ENCODE measurements at regions not wholly inside any gene's neighbourhood (a gene's known extent, or its start where the extent isn't known, plus 50 kb on each side); places are given as distances from the start of the nearest gene placed in this dataset.

DNA sequence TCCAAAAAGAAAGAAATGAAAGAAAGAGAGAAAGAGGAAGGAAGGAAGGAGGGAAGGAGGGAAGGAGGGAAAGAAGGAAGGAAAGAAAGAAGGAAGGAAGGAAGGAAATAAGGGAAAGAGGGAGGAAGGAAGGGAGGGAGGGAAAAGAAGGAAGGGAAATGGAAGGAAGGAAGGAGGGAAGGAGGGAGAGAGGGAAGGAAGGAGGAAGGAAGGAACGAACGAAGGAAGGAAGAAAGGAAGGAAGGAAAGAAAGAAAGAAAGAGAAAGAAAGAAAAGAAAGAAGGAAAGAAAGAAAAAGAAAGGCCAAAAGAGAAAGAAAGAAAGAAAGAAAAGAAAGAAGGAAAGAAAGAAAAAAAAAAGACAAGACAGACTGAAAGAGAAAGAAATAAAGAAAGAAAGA is 263.9 kb upstream of the ATP10B start:
- DNase-seq = no peak

DNA sequence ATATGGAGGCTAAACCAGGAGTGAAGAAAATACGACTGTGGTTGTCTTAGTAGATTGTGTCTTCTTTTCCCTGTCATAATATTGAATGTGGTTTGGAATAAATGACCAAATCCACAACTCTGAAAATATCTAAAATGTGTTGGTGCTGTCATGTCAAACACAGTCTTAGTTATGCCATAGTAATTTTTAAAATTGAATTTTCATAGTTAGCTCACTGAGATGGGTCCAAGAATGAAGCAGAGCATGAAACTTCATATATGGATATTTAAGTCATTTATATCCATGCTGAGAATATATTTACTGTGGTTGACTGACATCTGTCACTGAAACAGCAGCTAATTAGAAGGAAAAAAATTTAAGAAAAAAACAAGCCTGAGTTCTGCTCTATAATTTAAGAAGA is 260.4 kb upstream of the ATP10B start:
- no peak for DNase-seq

DNA sequence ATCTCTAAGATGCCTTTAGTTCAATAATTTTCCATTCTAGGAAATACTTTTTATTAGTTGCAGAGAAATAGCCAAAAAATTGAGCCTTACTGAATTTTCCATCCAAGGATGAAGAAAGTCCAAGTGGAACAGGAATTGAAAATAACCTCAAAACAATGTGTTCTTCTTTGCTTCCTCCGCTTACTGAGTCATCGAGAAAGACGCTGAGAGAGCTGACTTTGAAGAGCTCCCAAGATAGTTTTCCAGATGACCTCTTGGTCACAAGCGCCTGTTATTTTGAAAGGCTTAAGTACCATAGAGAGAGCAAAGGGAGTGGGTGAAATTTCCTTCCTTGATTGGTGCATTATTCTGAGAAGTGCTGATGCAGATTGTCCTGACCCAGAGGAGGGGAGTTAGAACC is 253.5 kb upstream of the ATP10B start:
- no peak for DNase-seq

DNA sequence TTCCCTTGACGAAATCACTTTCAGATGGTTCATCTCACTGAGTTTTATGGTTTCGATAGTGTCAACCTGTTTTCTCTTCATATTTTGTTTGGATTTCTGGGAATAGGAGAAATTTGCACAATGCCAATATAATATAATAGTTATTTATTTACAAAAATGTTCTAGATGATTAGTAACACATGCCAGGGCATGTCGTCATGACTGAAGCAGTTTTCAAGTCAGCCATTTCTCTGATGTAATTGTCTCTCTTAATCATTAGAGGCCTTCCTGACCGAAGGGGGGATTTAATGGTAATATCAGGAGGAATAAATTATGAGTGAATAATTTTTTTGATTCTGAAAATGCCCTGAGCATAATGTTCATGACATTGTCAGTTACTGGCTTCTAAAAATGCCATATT is 246.5 kb upstream of the ATP10B start:
- DNase-seq = no peak

DNA sequence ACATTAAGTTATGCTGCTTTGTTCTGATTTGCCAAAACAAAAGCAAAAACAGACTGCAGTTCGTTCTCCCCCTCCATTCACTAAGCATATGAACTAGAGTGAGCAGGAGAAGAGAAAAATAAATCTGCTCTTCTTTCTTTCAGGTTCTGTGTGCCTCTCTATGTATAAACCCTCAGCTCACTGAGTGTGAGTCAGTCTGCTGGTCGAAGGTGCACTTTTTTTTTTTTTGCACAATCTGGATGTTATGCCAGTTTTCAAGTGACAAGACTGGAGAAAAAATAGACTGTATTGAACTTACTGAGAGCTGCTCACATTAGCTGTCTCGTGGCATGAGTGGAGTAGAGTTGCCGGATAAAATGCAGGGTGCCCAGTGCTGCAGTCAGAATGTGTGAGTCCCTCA is 244.6 kb upstream of the ATP10B start:
- DNase-seq = no peak

DNA sequence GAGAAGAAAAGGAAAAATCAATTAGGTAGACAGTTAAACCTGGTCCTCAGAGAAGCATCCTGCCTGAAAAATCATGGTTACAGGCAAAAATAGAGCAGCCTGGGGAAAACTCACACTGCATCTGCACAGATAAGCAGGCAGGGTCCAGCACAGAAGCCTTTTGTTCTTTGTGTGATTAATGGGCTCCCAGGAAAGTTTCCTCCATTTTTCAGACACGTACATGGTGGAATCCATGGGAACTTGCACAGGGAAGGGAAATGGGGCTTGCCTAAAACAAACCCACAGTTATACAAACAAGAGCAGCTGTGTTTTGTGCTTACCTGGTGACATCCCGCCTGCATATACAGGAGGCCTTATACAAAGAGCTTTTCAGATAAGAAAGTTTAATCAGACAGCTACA is 243.9 kb upstream of the ATP10B start:
- DNase-seq = peak; percentile 24

DNA sequence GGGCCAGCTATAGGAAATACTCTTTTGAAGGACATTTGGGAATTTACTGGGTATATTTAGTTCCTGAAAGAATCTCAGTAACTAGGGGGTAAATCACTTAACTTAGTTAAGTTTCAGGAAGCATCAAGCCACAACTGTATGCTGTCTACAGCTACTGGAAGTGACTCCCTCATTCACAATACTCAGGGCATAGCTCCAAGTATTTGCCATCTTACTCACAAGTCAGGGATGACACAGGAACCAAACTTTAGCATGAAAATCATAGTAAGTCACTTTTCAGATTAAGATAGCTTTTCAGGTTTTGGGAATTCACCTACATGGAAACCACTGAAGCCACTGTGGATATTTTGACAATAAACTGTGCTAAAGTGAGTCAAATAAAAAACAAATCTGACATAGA is 242.4 kb upstream of the ATP10B start:
- no peak for DNase-seq

DNA sequence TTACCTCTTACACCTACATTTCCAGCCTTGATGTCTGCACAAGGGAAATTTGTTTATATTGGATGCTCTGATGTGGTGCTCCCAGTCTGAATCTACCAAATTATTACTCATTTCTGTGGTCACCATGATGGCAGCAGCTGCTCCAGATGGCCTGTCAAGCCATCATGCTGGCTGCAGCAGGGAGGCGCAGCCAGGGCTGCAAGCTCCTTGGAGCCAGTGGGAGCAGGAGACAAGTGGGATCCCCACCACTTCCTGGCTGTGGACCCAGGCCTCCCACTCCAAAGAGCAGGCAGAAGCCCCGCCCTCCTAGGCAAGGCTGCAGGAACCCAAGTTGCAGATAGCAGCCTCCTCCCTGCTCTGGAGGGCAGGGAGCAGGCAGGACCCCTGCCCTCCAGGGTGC is 241.1 kb upstream of the ATP10B start:
- no peak for DNase-seq

DNA sequence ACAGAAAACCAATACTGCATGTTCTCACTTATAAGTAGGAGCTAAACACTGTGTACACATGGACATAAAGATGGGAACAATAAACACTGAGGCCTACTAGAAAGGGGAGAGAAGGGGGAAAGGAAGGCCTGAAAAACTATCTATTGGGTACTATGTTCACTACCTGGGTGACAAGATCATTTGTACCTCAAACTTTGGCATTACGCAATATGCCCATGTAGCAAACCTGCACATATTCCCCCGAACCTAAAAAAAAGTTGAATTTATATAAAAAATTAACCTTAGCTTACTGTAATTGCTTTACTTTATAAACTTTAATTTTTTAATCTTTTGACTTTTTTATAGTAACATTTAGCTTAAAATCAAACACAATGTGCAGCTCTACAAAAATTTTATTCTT is 237.6 kb upstream of the ATP10B start:
- no peak for DNase-seq

DNA sequence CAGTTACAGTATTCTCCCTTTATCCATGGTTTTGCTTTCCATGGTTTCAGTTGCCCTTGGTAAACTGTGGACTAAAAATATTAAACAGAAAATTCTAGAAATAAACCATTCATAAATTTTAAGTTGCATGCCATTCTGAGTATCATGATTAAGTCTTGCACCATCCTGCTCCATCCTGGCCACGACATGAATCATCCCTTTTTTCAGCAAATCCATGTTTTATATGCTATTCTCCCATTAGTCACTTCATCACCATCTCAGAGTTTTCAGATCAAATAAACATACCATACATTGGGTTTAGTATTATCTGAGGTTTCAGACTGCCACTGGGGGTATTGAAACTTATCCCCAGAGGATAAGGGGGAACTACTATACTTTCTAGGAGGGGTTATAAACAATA is 234.4 kb upstream of the ATP10B start:
- DNase-seq = no peak

DNA sequence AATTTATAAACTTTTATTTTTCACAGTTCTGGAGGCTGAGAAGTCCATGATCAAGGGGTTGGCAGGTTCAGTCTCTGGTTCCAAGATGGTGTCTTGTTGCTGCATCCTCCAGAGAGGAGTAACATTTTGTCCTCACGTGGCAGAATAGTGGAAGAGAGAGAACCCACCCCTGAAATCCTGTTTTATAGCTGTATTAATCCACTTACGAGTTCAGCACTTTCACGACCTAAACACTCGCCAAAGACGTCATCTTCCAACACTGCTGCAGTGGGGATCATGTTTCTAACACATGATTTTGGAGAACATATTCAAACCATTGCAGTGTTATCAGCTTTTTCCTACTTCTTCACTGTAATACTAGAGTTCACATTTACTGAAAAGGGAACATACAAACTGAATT is 233.0 kb upstream of the ATP10B start:
- DNase-seq = peak; percentile 14

DNA sequence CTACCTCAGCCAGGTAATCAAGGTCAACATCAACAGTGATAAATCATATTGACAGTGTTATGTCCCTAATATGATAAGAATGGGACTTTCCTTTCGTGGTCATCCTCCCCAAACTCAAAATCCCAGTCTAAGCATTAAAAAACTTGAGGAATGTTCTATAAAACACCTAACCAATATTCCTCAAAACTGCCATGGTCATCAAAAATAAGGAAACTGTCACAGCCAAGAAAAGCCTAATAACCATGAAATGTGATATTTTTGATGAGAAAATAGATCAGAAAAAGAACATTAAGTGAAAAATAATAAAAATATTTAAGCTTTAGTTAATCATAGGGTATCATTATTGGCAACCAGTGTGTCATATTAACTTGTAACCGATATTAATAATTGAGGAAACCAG is 232.1 kb upstream of the ATP10B start:
- no peak for DNase-seq

DNA sequence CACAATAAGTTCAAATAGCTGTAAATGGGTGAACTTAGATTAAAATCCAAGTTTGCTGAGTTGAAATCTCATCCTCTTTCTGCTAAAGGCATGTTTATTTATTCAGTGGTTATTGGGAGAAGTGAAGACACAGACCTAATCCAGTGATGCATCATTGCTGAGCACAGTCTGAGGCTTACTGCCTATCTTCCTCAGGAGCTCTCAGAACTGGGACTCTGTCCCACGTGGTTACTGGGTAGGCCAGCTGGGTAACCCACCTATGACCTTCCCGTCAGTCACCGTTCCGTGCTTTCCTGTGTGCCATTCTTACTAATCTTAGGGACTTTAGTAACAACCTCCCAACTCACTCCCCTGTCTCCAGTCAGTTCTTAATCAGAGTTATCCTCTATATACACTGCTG is 226.8 kb upstream of the ATP10B start:
- DNase-seq = no peak

DNA sequence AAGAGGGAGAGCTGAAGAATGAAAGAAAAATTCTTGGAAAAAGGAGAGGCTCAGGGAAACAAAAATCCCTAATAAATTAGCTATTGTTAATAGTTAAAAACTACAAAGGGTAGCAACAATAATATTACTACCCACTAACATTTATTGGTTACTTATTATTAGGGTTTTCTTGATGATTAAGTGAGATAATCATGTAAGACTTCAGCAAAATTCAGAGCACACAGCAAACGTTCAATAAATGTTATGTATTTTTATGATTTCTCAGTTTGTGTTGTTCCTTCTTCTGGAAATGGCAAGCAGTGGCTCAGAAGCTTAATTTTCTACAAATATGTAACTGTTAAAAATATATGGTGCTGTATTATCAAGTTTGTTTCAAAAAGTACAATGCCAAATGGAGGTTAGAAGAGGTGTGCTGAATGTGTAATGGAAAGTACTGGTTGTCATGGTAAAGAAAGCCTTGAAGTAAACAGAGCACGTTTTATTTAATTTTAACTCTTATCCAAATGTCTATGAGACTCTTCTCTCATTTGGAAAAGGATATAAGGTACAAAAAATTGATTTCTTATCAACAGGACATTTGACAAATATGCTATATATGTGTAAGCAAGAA is 226.0 kb upstream of the ATP10B start:
- DNase-seq = no peak

DNA sequence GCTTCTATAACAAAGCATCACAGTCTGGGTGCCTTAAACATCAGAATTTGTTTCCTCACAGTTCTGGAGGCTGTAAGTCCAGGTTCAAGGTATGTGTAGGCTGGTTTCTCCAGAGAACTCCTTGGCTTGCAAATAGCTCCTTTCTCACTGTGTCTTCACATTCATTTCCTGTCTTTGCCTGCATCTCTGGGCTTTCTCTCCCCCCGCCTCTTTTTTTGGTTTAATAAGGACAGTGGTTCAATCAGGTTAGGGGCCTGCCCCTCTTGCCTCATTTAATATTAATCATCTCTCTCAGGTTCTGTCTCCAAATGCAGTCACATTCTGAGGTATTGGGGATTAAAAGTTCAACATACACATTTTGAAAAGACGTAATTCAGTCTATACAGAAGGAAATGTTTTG is 225.5 kb upstream of the ATP10B start:
- no peak for DNase-seq

DNA sequence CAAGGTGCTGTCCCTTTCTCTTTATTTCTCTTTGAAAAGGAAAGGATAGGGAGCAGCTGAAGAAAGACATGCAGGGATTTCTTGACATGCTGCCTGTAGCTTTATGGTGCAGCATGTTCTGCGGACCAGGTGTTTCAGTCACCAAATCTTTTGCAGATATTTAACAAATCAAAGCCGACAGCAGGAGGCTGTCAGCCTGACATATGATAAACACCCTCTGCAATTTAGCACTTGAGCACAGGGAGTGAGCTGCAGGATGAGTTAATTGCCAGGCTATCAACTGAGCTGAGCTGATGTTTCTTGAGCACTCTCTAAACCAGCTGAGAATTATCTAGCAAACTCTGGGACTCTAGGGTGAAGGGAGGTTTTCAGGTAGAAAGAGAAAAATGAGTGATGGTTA is 212.8 kb upstream of the ATP10B start:
- peak; percentile 87 for DNase-seq

DNA sequence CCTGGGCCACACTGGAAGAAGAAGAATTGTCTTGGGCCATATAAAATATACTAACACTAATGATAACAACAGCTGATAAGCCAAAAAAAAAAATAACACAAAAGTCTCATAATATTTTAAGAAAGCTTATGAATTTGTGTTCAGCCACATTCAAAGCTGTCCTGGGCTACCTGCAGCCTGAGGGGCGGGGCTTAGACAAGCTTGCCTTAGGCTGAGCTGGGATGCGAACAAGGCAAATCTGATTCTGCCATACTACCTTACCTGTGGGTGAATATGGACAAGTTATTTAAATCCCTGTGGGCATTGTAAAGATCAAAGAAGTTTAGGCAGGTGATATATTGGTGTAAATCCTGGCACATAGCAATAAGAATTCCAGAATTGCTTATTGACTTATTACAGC is 212.3 kb upstream of the ATP10B start:
- peak; percentile 46 for DNase-seq

DNA sequence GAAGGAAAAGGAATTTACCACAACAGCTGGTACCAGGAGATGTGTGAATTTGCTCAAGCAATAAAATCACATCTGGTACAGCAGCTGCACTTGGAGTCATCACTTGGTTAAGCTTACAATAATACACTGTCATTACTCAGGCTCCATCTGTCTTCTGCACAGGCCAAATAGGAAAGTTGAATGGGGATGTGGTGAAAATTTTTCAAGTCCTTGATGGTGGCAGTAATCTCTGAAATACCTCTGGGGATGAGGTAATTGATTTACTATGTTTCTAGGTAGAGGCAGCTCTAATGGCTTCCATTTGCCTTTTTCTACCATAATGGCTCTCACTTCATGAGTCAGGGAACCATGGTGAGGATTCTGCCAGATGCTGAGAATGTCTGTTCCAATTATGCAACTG is 206.8 kb upstream of the ATP10B start:
- peak; percentile 78 for DNase-seq

DNA sequence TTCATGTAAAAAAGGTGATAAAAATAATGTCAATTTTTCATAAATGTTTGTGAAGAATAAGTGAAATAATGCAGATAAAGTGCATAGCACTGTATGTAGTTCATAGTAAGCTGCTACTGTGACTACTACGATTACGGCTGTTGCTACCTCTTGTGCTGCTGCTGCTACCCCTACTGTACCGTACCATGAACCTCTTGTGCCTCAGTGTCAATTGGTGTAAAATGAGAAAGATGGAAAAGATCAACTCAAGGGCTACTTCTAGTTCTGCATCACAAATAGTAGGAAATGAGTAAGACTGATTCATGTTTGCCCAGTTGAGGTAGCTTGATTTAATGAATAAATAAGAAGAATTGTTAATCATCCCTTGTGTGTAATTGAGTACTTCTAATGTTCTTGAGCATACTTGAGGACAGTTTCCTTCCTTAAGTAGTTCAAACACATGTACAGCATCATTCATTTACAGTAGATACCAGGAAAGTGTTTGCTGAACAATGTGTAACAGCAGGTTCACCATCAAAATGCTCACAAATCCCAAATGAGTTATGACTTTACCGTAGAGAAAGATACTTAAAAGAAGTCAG is 200.0 kb upstream of the ATP10B start:
- DNase-seq = no peak

DNA sequence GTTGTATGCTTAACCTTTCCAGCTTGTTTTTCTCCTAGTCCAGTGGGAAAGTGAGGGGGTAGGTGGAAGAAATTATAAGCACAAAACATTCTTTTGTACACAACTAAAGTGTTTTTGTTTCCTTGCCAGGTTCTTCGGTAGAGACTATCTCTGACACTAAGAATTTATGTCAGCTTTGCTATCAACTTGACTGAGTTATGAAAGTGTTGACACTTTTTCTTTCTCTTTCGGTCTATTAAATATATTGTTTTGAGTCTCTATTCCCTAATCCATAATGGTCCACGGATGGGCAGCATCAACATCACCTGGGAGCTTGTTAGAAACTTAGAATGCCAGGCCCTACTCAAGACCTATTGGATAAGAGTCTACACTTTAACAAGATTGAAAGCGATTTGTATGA is 195.0 kb upstream of the ATP10B start:
- no peak for DNase-seq

DNA sequence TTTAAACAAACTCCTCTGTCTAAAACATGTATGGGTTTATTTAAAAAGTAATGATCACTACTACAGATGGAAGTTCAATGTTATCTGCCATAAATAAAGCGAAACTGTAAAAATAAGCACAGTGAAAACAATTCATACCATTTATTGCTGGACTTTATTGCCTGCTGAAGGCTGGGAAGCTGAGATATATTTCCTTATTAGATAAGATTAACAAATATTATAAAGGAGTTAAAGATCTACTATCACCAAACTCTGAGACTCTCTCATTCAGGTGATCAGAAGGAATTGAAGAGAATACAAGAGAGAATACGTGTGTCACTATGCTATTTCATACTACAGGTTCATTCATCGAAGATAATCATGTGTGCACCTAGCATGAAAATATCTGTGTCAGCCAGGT is 190.9 kb upstream of the ATP10B start:
- DNase-seq = no peak

DNA sequence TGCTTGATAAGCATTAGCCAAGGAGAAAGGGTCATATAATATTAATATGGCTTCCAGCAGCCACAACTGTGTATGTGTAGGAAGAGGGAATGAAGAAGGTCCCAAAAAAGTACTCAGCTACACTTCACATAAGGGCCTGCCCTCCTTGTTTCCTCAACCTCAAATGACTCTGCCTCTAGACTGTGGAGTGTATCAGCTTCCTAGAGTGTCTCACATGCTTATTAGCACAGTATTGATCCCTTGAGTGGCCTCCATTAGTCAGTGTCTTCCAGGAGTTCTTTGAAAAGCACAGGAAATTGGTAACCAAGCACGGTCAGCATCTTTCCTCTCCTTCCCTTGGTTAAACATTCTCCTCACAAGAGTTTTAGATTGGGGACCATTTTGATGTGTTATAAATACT is 190.4 kb upstream of the ATP10B start:
- DNase-seq = no peak

DNA sequence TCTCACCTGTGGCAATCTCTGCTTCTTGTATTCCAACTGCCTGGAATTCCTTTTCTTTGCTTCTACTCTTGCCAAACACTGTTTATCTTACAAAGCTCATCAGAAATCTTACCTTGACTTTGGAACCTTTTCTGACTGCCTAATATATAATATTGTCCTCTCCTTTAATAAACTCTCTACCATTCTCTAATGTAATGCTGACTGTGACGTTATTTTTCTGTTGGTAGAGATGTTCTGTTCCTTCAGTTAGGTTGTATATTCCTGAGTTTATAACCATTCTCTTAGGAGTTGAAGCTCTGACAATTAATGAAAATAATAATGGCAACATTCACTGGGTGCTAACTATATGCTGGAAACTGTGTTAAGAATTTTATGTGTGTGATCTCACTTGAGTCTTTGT is 188.8 kb upstream of the ATP10B start:
- DNase-seq = no peak

DNA sequence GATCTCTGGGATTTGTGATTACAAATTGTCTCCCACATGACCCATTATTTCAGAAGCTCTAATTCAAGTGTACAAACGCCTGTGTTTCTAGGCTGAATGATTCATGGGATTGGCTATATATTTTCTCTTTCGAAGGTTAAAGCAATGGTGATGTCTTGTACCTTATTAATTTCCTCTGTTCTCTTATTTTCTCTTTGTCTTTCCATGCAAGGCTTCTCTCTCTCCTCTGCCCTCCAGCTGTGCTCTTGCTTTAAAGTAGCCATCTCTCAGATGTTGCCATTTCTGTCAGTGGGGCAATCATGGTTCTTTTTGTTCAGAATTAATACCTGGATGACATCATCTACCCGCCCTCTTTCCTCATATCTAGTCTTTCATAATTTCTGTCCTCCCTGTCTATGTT is 184.3 kb upstream of the ATP10B start:
- peak; percentile 6 for DNase-seq

DNA sequence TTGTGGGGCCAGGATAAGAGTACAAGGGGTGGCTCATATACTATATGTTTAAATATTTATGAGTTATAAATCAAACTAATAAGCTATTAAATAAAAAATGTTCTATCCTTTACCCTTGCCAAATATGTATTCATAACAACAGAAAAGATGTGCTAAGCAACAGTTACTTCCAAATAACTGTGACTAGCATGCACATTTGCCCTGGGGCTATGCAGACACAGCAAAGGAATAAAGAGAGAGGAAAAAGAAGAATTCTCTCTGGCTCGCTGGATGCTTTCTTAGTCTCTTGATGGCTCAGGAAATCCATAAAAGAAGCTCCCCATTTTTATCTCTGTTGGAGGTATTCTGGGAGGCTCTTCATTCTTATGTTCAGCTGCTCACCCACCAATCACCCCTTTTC is 182.4 kb upstream of the ATP10B start:
- DNase-seq = peak; percentile 19

DNA sequence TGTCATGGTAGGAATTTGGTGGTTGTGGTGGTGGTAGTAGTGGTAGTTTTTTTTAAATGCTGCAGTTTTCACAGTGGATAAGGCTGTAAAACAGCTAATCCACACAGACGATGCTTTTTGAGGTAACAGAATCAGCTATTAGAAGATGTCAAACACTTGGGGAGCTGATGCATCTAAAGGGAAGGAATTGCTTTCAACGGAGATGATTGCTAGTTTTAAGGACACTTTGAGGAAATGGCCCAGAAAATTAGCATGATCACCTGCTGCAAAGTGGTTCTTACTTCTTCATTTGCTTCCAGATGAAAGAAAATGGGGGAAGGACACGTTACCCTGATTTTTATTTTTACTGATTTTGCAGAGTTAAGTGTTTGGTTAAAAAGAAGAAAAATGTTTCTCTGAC is 178.2 kb upstream of the ATP10B start:
- DNase-seq = peak; percentile 7

Data from NCI-H69 (cell line).